SK-N-SH treated with all-trans-retinoic acid at 6 μM for 48 hours (cell line): ENCODE measurements at regions not wholly inside any gene's neighbourhood (a gene's known extent, or its start where the extent isn't known, plus 50 kb on each side); places are given as distances from the start of the nearest gene placed in this dataset.

Experiments
- ARNTL ChIP-seq: fragments of 450-650 bp; formaldehyde crosslinking; IDR thresholded peaks from 2 replicates; pipeline ENCODE4 v1.5.0; 2020; ENCODE audit warnings: low read depth, mild to moderate bottlenecking, moderate library complexity, borderline replicate concordance
- CSRNP3 ChIP-seq: fragments of 250-450 bp; sonication (Bioruptor Pico); IDR thresholded peaks from 2 replicates; pipeline ENCODE4 v1.5.1; 2021; ENCODE audit warnings: mild to moderate bottlenecking, moderate library complexity
- RARB ChIP-seq: fragments of 250-450 bp; sonication (Bioruptor Pico); IDR thresholded peaks from 2 replicates; pipeline ENCODE4 v1.8.0; 2021; ENCODE audit warnings: mild to moderate bottlenecking, moderate library complexity
- TCF4 ChIP-seq: fragments of 250-450 bp; sonication (Bioruptor Pico); IDR thresholded peaks from 2 replicates; pipeline ENCODE4 v1.8.0; 2021; ENCODE audit warnings: mild to moderate bottlenecking, moderate library complexity, borderline replicate concordance
- TOX ChIP-seq: fragments of 250-450 bp; sonication (Bioruptor Pico); IDR thresholded peaks from 2 replicates; pipeline ENCODE4 v1.8.0; 2021; ENCODE audit warnings: mild to moderate bottlenecking, moderate library complexity, borderline replicate concordance
- ZNF565 ChIP-seq: fragments of 450-650 bp; formaldehyde crosslinking; conservative IDR thresholded peaks from 2 replicates; pipeline ENCODE4 v1.5.0; 2020; ENCODE audit warnings: low read depth, mild to moderate bottlenecking, moderate library complexity
- TF ChIP-seq, protein P1 (sequence below): fragments of 250-450 bp; sonication (Bioruptor Pico); IDR thresholded peaks from 2 replicates; pipeline ENCODE4 v1.5.1; 2020; ENCODE audit warnings: low read depth, mild to moderate bottlenecking, moderate library complexity
- TF ChIP-seq, protein P2 (sequence below): fragments of 250-450 bp; sonication (Bioruptor Pico); IDR thresholded peaks from 2 replicates; pipeline ENCODE4 v1.8.0; 2020; ENCODE audit warnings: mild to moderate bottlenecking, moderate library complexity, borderline replicate concordance

- TF ChIP-seq, protein P1, sequence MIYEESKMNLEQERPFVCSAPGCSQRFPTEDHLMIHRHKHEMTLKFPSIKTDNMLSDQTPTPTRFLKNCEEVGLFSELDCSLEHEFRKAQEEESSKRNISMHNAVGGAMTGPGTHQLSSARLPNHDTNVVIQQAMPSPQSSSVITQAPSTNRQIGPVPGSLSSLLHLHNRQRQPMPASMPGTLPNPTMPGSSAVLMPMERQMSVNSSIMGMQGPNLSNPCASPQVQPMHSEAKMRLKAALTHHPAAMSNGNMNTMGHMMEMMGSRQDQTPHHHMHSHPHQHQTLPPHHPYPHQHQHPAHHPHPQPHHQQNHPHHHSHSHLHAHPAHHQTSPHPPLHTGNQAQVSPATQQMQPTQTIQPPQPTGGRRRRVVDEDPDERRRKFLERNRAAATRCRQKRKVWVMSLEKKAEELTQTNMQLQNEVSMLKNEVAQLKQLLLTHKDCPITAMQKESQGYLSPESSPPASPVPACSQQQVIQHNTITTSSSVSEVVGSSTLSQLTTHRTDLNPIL (CRISPR knock-in tag): no peak
- TF ChIP-seq ZNF565 (CRISPR knock-in tag): no peak
- TF ChIP-seq CSRNP3: no peak
- TF ChIP-seq, protein P2, sequence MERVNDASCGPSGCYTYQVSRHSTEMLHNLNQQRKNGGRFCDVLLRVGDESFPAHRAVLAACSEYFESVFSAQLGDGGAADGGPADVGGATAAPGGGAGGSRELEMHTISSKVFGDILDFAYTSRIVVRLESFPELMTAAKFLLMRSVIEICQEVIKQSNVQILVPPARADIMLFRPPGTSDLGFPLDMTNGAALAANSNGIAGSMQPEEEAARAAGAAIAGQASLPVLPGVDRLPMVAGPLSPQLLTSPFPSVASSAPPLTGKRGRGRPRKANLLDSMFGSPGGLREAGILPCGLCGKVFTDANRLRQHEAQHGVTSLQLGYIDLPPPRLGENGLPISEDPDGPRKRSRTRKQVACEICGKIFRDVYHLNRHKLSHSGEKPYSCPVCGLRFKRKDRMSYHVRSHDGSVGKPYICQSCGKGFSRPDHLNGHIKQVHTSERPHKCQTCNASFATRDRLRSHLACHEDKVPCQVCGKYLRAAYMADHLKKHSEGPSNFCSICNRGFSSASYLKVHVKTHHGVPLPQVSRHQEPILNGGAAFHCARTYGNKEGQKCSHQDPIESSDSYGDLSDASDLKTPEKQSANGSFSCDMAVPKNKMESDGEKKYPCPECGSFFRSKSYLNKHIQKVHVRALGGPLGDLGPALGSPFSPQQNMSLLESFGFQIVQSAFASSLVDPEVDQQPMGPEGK (CRISPR knock-in tag): no peak
- TF ChIP-seq RARB (CRISPR knock-in tag): no peak
- TF ChIP-seq TCF4 (CRISPR knock-in tag): no peak
- TF ChIP-seq TOX: no peak
- TF ChIP-seq ARNTL (CRISPR knock-in tag): no peak
These were observed 324.3 kb downstream of the TEX29 start for GRCh38 chr13:111644750-111645149.
